Type B pancreatic cell (in vitro differentiated cells): ENCODE measurements at regions not wholly inside any gene's neighbourhood (a gene's known extent, or its start where the extent isn't known, plus 50 kb on each side); places are given as distances from the start of the nearest gene placed in this dataset.

Source experiments
- DNase-seq: peaks from one replicate; pipeline ENCODE4 v3.0.0; 2021; ENCODE audit warnings: mixed read lengths; ENCODE audit not compliant: unreplicated experiment; ENCODE audit errors: extremely low spot score
- H3K27ac Mint-ChIP-seq: 2 replicates; pipeline ENCODE4 v1.8.0; 2021; ENCODE audit warnings: mild to moderate bottlenecking, mixed read lengths
- H3K27me3 Mint-ChIP-seq: 2 replicates; pipeline ENCODE4 v1.8.0; 2021; ENCODE audit warnings: mixed read lengths
- H3K36me3 Mint-ChIP-seq: 2 replicates; pipeline ENCODE4 v1.8.0; 2021; ENCODE audit warnings: mixed read lengths
- H3K4me1 Mint-ChIP-seq: one replicate; pipeline ENCODE4 v1.8.0; 2021; ENCODE audit warnings: mixed read lengths; ENCODE audit not compliant: unreplicated experiment
- H3K4me3 Mint-ChIP-seq: 2 replicates; pipeline ENCODE4 v1.8.0; 2021; ENCODE audit warnings: mild to moderate bottlenecking, mixed read lengths
- H3K9me3 Mint-ChIP-seq: 2 replicates; pipeline ENCODE4 v1.8.0; 2021; ENCODE audit warnings: mixed read lengths
- CTCF ChIP-seq: fragments of 200-600 bp; sonication (generic); conservative IDR thresholded peaks from 2 replicates; pipeline ENCODE4 v1.5.0; 2021; ENCODE audit warnings: antibody characterized with exemption, mild to moderate bottlenecking

- H3K4me3 Mint-ChIP-seq, result no peak overlapping the region
- H3K27me3 Mint-ChIP-seq, result no peaks in the 10 kb centered on the region
- H3K4me1 Mint-ChIP-seq, result peaks cover 22% of the 10 kb centered on the region
- H3K36me3 Mint-ChIP-seq, result no peaks in the 10 kb centered on the region
- no peak for DNase-seq
- no peak for TF ChIP-seq CTCF
- no peaks in the 10 kb centered on the region for H3K9me3 Mint-ChIP-seq
- H3K27ac Mint-ChIP-seq, result no peak overlapping the region
These were observed 1198.7 kb downstream of the BRD1 start for GRCh38 chr22:48628891-48629543.

- Mint-ChIP-seq H3K4me1 (peaks cover 22% of the 10 kb centered on the region), H3K36me3 (no peaks in the 10 kb centered on the region), H3K4me3 (no peak overlapping the region), H3K9me3 (no peaks in the 10 kb centered on the region), H3K27ac (no peak overlapping the region), H3K27me3 (no peaks in the 10 kb centered on the region)
- TF ChIP-seq CTCF, result no peak
- no peak for DNase-seq
These were observed 1199.7 kb downstream of the BRD1 start for GRCh38 chr22:48627966-48628365.

- no peak overlapping the region for H3K27ac Mint-ChIP-seq
- no peak for DNase-seq
- H3K4me1 Mint-ChIP-seq, result peaks cover 22% of the 10 kb centered on the region
- TF ChIP-seq CTCF, result no peak
- H3K36me3 Mint-ChIP-seq, result no peaks in the 10 kb centered on the region
- no peak overlapping the region for H3K4me3 Mint-ChIP-seq
- no peaks in the 10 kb centered on the region for H3K9me3 Mint-ChIP-seq
- H3K27me3 Mint-ChIP-seq, result no peaks in the 10 kb centered on the region
These were observed 1200.5 kb downstream of the BRD1 start for GRCh38 chr22:48627203-48627602.

- Mint-ChIP-seq H3K36me3 (no peaks in the 10 kb centered on the region), H3K4me1 (peaks cover 22% of the 10 kb centered on the region), H3K27ac (no peak overlapping the region), H3K27me3 (no peaks in the 10 kb centered on the region), H3K9me3 (no peaks in the 10 kb centered on the region), H3K4me3 (no peak overlapping the region)
- DNase-seq, result no peak
- no peak for TF ChIP-seq CTCF
These were observed 1203.3 kb downstream of the BRD1 start for GRCh38 chr22:48624401-48624800.

- no peaks in the 10 kb centered on the region for H3K27me3 Mint-ChIP-seq
- peaks cover 22% of the 10 kb centered on the region for H3K4me1 Mint-ChIP-seq
- TF ChIP-seq CTCF, result no peak
- no peaks in the 10 kb centered on the region for H3K36me3 Mint-ChIP-seq
- H3K4me3 Mint-ChIP-seq, result no peak overlapping the region
- DNase-seq, result no peak
- H3K9me3 Mint-ChIP-seq, result no peaks in the 10 kb centered on the region
- no peak overlapping the region for H3K27ac Mint-ChIP-seq
These were observed 1204.7 kb downstream of the BRD1 start for GRCh38 chr22:48622891-48623545.
